Esophagus muscularis mucosa (tissue), 3 donors: ENCODE measurements at regions not wholly inside any gene's neighbourhood (a gene's known extent, or its start where the extent isn't known, plus 50 kb on each side); places are given as distances from the start of the nearest gene placed in this dataset.

Source experiments
- POLR2A ChIP-seq: fragments of 450-650 bp; IDR thresholded peaks from one replicate; pipeline ENCODE4 v1.6.1; 2017; ENCODE audit warnings: antibody characterized with exemption, moderate library complexity, mild to moderate bottlenecking, low read depth
- TF ChIP-seq, protein P1 (sequence below), 3 experiments: fragments of 200-600 bp in 2 of 3; fragments of 450-650 bp in 1 of 3; sonication (generic) in 2 of 3; IDR thresholded peaks; one replicate each; pipeline ENCODE4 v1.5.1; 2017 to 2019; ENCODE audit warnings: antibody characterized with exemption in 3 of 3, mild to moderate bottlenecking in 2 of 3, moderate library complexity in 1 of 3

GRCh38 chrX:35432056-35432455 lies 366.1 kb upstream of the MAGEB16 start:
- TF ChIP-seq, protein P1, sequence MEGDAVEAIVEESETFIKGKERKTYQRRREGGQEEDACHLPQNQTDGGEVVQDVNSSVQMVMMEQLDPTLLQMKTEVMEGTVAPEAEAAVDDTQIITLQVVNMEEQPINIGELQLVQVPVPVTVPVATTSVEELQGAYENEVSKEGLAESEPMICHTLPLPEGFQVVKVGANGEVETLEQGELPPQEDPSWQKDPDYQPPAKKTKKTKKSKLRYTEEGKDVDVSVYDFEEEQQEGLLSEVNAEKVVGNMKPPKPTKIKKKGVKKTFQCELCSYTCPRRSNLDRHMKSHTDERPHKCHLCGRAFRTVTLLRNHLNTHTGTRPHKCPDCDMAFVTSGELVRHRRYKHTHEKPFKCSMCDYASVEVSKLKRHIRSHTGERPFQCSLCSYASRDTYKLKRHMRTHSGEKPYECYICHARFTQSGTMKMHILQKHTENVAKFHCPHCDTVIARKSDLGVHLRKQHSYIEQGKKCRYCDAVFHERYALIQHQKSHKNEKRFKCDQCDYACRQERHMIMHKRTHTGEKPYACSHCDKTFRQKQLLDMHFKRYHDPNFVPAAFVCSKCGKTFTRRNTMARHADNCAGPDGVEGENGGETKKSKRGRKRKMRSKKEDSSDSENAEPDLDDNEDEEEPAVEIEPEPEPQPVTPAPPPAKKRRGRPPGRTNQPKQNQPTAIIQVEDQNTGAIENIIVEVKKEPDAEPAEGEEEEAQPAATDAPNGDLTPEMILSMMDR (IDR thresholded peaks at IDR 0.05): no peak
- TF ChIP-seq POLR2A: no peak
